HepG2 (cell line): ENCODE measurements at regions not wholly inside any gene's neighbourhood (a gene's known extent, or its start where the extent isn't known, plus 50 kb on each side); places are given as distances from the start of the nearest gene placed in this dataset.
"Not testable (repeated sequence)": the region's sequence is repeated elsewhere in the genome, so short reads cannot be mapped to it uniquely, and the experiment has no call there.

Source experiments
- ATAC-seq: fragments of 200-7000 bp; cut with Tn5 transposase; 3 replicates; pipeline ENCODE4 v1.9.1; 2020; ENCODE audit warnings: mild to moderate bottlenecking, moderate library complexity
- BruUV-seq: library from RNA; stranded (reverse); fragments of 400-500 nt; replicated peaks from 2 replicates; lab custom pipeline; 2021; lab: Mats Ljungman, UMichigan
- CTCF ChIA-PET: fragments of 300-600 bp; formaldehyde crosslinking; extraction: SDS; loops from one replicate; lab custom pipeline; 2021; ENCODE audit warnings: low total read pairs, inconsistent platforms, low intra/inter-chr PET ratio; lab: Yijun Ruan, JAX
- POLR2A ChIA-PET: fragments of 350-600 bp; sonication (Branson Sonifier 250); formaldehyde crosslinking; loops from one replicate; lab custom pipeline; 2020; ENCODE audit warnings: antibody characterized with exemption, inconsistent platforms; lab: Yijun Ruan, JAX
- DNase-seq: peaks from one replicate; pipeline ENCODE4 v3.0.0-alpha.2; 2015; ENCODE audit warnings: low spot score
- FAIRE-seq: peaks from 3 replicates; lab custom pipeline; 2011; peaks lifted over from hg19 to GRCh38; lab: Jason Lieb, UNC
- H2AFZ ChIP-seq: one replicate; pipeline ENCODE4 v1.6.1; 2011; ENCODE audit warnings: low read length, inconsistent platforms
- H3K27ac ChIP-seq: fragments of 300-600 bp; 3 replicates; pipeline ENCODE4 v1.8.0; 2011; ENCODE audit warnings: mixed run types, mild to moderate bottlenecking, mixed read lengths, low read length, inconsistent platforms; ENCODE audit not compliant: insufficient read depth; ENCODE audit errors: extremely low read length
- H3K27me3 ChIP-seq, 2 experiments: fragments of 200-600 bp in 1 of 2; 2 replicates in 1 of 2; 3 replicates in 1 of 2; pipeline versions ENCODE4 v1.6.0 to v1.8.0; 2011; ENCODE audit warnings: low read length in 2 of 2, mild to moderate bottlenecking in 2 of 2, moderate library complexity in 2 of 2, inconsistent platforms in 1 of 2; ENCODE audit not compliant: insufficient read depth in 2 of 2, control insufficient read depth in 1 of 2
- H3K36me3 ChIP-seq, 2 experiments: fragments of 200-600 bp in 1 of 2; replicated peaks in 1 of 2; 2 replicates in 1 of 2; 3 replicates in 1 of 2; pipeline versions ENCODE4 v1.5.1 to v1.8.0; 2011; ENCODE audit warnings: low read length in 2 of 2, inconsistent platforms in 1 of 2; ENCODE audit not compliant: insufficient read depth in 2 of 2, control insufficient read depth in 1 of 2
- H3K4me1 ChIP-seq: 2 replicates; pipeline ENCODE4 v1.5.1; 2012; ENCODE audit warnings: low read length, inconsistent platforms; ENCODE audit not compliant: insufficient read depth
- H3K4me2 ChIP-seq: 2 replicates; pipeline ENCODE4 v1.6.0; 2011; ENCODE audit warnings: low read depth, low read length, inconsistent platforms
- H3K4me3 ChIP-seq, 3 experiments: fragments of 200-600 bp in 1 of 3; sonication (generic), shearing (Covaris generic) in 1 of 3; replicated peaks in 1 of 3; 2 replicates each; pipeline ENCODE4 v1.5.1; 2011 to 2016; ENCODE audit warnings: low read length in 3 of 3, inconsistent platforms in 2 of 3, low read depth in 2 of 3, mild to moderate bottlenecking in 2 of 3, control low read depth in 1 of 3, mixed read lengths in 1 of 3; ENCODE audit not compliant: insufficient read depth in 1 of 3
- H3K79me2 ChIP-seq: one replicate; pipeline ENCODE4 v1.6.1; 2011; ENCODE audit warnings: low read length, inconsistent platforms; ENCODE audit not compliant: insufficient read depth
- H3K9ac ChIP-seq: 2 replicates; pipeline ENCODE4 v1.6.0; 2011; ENCODE audit warnings: mild to moderate bottlenecking, low read depth, low read length, inconsistent platforms; ENCODE audit not compliant: insufficient read depth
- H3K9me3 ChIP-seq: 2 replicates; pipeline ENCODE4 v1.5.1; 2012; ENCODE audit warnings: mild to moderate bottlenecking, low read length
- H4K20me1 ChIP-seq: 2 replicates; pipeline ENCODE4 v1.6.0; 2011; ENCODE audit warnings: inconsistent platforms, mild to moderate bottlenecking, low read length, moderate library complexity; ENCODE audit not compliant: insufficient read depth
- ARID4A ChIP-seq: sonication (generic); formaldehyde crosslinking; IDR thresholded peaks from 2 replicates; pipeline ENCODE4 v1.5.0; 2020; ENCODE audit warnings: mild to moderate bottlenecking, missing genetic modification reagents, borderline replicate concordance
- ESRRA ChIP-seq: sonication (generic); formaldehyde crosslinking; IDR thresholded peaks from 2 replicates; pipeline ENCODE4 v1.5.1; 2020; ENCODE audit warnings: mild to moderate bottlenecking, low read depth, missing genetic modification reagents
- GATAD2A ChIP-seq: IDR thresholded peaks from 2 replicates; pipeline ENCODE4 v1.6.1; 2016
- MEIS2 ChIP-seq: sonication (generic); formaldehyde crosslinking; IDR thresholded peaks from 2 replicates; pipeline ENCODE4 v1.9.0; 2021; ENCODE audit warnings: mild to moderate bottlenecking, missing genetic modification reagents
- NR3C1 ChIP-seq: sonication (generic); formaldehyde crosslinking; IDR thresholded peaks from 2 replicates; pipeline ENCODE4 v1.4.0; 2020; ENCODE audit warnings: missing genetic modification reagents
- TBX2 ChIP-seq: sonication (generic); formaldehyde crosslinking; IDR thresholded peaks from 2 replicates; pipeline ENCODE4 v1.5.0; 2020; ENCODE audit warnings: missing genetic modification reagents, mild to moderate bottlenecking, borderline replicate concordance
- THRA ChIP-seq: sonication (generic); formaldehyde crosslinking; IDR thresholded peaks from 2 replicates; pipeline ENCODE4 v1.4.0; 2020; ENCODE audit warnings: missing genetic modification reagents, borderline replicate concordance
- ZBTB21 ChIP-seq: sonication (generic); formaldehyde crosslinking; IDR thresholded peaks from 2 replicates; pipeline ENCODE4 v1.4.0; 2020; ENCODE audit warnings: missing genetic modification reagents
- ZNF570 ChIP-seq: sonication (generic); formaldehyde crosslinking; IDR thresholded peaks from 2 replicates; pipeline ENCODE4 v1.4.0; 2020; ENCODE audit warnings: mild to moderate bottlenecking, missing genetic modification reagents, borderline replicate concordance
- WGBS: methylation state at CpG from one replicate; pipeline ENCODE4 v1.1.6; 2017; ENCODE audit warnings: low lambda C conversion rate; 5-methylcytosine and 5-hydroxymethylcytosine counted together
- in situ Hi-C: cut with HindIII; loops from 2 replicates; pipeline ENCODE4 v1.10.0; 2017; ENCODE audit warnings: low pct_unique_long_range_greater_than_20kb; ENCODE audit not compliant: extremely low pct_ligation_motif_present
- intact Hi-C: fragments of 100-400 bp; cut with micrococcal nuclease; formaldehyde crosslinking; loops from one replicate; pipeline ENCODE4 v1.10.0; 2022; ENCODE audit not compliant: unreplicated experiment

GRCh38 chr3:163498842-163499735 is 1579.2 kb downstream of the SI start:
- intact Hi-C loops, BruUV-seq, H3K4me3 ChIP-seq, DNase-seq, H3K9me3 ChIP-seq, H3K27me3 ChIP-seq, ATAC-seq, H3K9ac ChIP-seq, H4K20me1 ChIP-seq, CTCF ChIA-PET, H3K79me2 ChIP-seq, H2AFZ ChIP-seq, H3K27ac ChIP-seq, FAIRE-seq, H3K36me3 ChIP-seq, POLR2A ChIA-PET, H3K4me2 ChIP-seq, H3K4me1 ChIP-seq: not testable (repeated sequence)
- WGBS, result no CpG with 5 or more reads among the region's 47 CpGs
- in situ Hi-C loops, result loop anchor here (10.0 to 25.0 kb wide), 2 partner anchors 444 to 1937 kb away; no protein-coding TSS in a partner anchor

GRCh38 chr3:163491714-163492113 is 1586.6 kb downstream of the SI start:
- Histone ChIP-seq H2AFZ (no peak overlapping the region), H3K27ac (no peak overlapping the region), H3K27me3 (no peaks in the 10 kb centered on the region), H4K20me1 (no peaks in the 10 kb centered on the region), H3K79me2 (no peaks in the 10 kb centered on the region), H3K4me1 (no peaks in the 10 kb centered on the region), H3K9ac (no peak overlapping the region), H3K36me3 (no peaks in the 10 kb centered on the region), H3K9me3 (no peaks in the 10 kb centered on the region), H3K4me2 (no peak overlapping the region), H3K4me3 (no peak overlapping the region)
- intact Hi-C loops (loop anchor here (2.0 kb wide), 1 partner anchor 1577 kb away; no protein-coding TSS in a partner anchor), in situ Hi-C loops (loop anchor here (10.0 to 25.0 kb wide), 2 partner anchors 437 to 1929 kb away; no protein-coding TSS in a partner anchor)
- 0% methylated on average over 1 of the region's 1 CpG for WGBS
- ATAC-seq (no peak), DNase-seq (no peak), FAIRE-seq (no peak)
- no TSS peak for BruUV-seq
- CTCF ChIA-PET, result no interaction called here
- POLR2A ChIA-PET, result no interaction called here
- TF ChIP-seq MEIS2 (CRISPR knock-in tag) (no peak), NR3C1 (CRISPR knock-in tag) (no peak), GATAD2A (no peak), TBX2 (CRISPR knock-in tag) (no peak), THRA (CRISPR knock-in tag) (no peak), ESRRA (no peak), ZNF570 (CRISPR knock-in tag) (no peak), ARID4A (CRISPR knock-in tag) (no peak), ZBTB21 (CRISPR knock-in tag) (no peak)
